H9 (cell line): ENCODE measurements at regions not wholly inside any gene's neighbourhood (a gene's known extent, or its start where the extent isn't known, plus 50 kb on each side); places are given as distances from the start of the nearest gene placed in this dataset.

Experiments used
- DNase-seq: peaks from one replicate; pipeline ENCODE4 v3.0.0-alpha.2; 2017
- H2AFZ ChIP-seq: one replicate; pipeline ENCODE4 v1.6.1; 2013; ENCODE audit warnings: mild to moderate bottlenecking, low read length, control low read depth, moderate library complexity
- H2AK5ac ChIP-seq: 2 replicates; pipeline ENCODE4 v1.6.1; 2013; ENCODE audit warnings: low read length, control low read depth, mixed read lengths; ENCODE audit not compliant: insufficient read length
- H2BK120ac ChIP-seq: one replicate; pipeline ENCODE4 v1.6.1; 2013; ENCODE audit warnings: low read depth, mild to moderate bottlenecking, low read length, control low read depth, inconsistent platforms; ENCODE audit not compliant: poor library complexity, severe bottlenecking
- H2BK12ac ChIP-seq: 2 replicates; pipeline ENCODE4 v1.6.1; 2013; ENCODE audit warnings: low read length, control low read depth, mixed read lengths, low read depth; ENCODE audit not compliant: insufficient read length
- H2BK15ac ChIP-seq: 2 replicates; pipeline ENCODE4 v1.6.1; 2013; ENCODE audit warnings: low read depth, low read length, control low read depth
- H2BK20ac ChIP-seq: one replicate; pipeline ENCODE4 v1.6.1; 2013; ENCODE audit warnings: low read depth, mild to moderate bottlenecking, low read length, control low read depth, inconsistent platforms; ENCODE audit not compliant: poor library complexity, severe bottlenecking
- H2BK5ac ChIP-seq: 2 replicates; pipeline ENCODE4 v1.6.1; 2013; ENCODE audit warnings: low read length, control low read depth, mixed read lengths; ENCODE audit not compliant: insufficient read length
- H3K14ac ChIP-seq: 2 replicates; pipeline ENCODE4 v1.6.1; 2013; ENCODE audit warnings: low read length, control low read depth; ENCODE audit not compliant: insufficient read depth
- H3K18ac ChIP-seq: 2 replicates; pipeline ENCODE4 v1.6.1; 2013; ENCODE audit warnings: low read depth, mild to moderate bottlenecking, mixed read lengths, low read length, control low read depth; ENCODE audit not compliant: insufficient read length
- H3K23ac ChIP-seq: 2 replicates; pipeline ENCODE4 v1.6.1; 2013; ENCODE audit warnings: low read length, control low read depth, mixed read lengths, low read depth; ENCODE audit not compliant: insufficient read length
- H3K23me2 ChIP-seq: 2 replicates; pipeline ENCODE4 v1.6.1; 2013; ENCODE audit warnings: low read depth, mild to moderate bottlenecking, mixed read lengths, low read length, control low read depth; ENCODE audit not compliant: insufficient read length, poor library complexity, severe bottlenecking
- H3K27ac ChIP-seq: 2 replicates; pipeline ENCODE4 v1.5.1; 2013; ENCODE audit warnings: low read length, control low read depth, mixed read lengths, low read depth; ENCODE audit not compliant: insufficient read length
- H3K27me3 ChIP-seq: 2 replicates; pipeline ENCODE4 v1.6.1; 2013; ENCODE audit warnings: low read length, control low read depth, inconsistent platforms; ENCODE audit not compliant: insufficient read depth
- H3K4ac ChIP-seq: 2 replicates; pipeline ENCODE4 v1.6.1; 2013; ENCODE audit warnings: low read depth, mild to moderate bottlenecking, control low read depth, inconsistent platforms, low read length, moderate library complexity
- H3K4me1 ChIP-seq: 2 replicates; pipeline ENCODE4 v1.6.1; 2013; ENCODE audit warnings: low read length, control low read depth, inconsistent platforms; ENCODE audit not compliant: insufficient read depth
- H3K4me2 ChIP-seq: 2 replicates; pipeline ENCODE4 v1.6.1; 2013; ENCODE audit warnings: low read length, control low read depth, mixed read lengths; ENCODE audit not compliant: insufficient read length, insufficient read depth
- H3K56ac ChIP-seq: 2 replicates; pipeline ENCODE4 v1.6.1; 2013; ENCODE audit warnings: low read depth, mild to moderate bottlenecking, mixed read lengths, low read length, control low read depth; ENCODE audit not compliant: insufficient read length
- H3K79me1 ChIP-seq: 2 replicates; pipeline ENCODE4 v1.6.1; 2013; ENCODE audit warnings: low read depth, mild to moderate bottlenecking, moderate library complexity, low read length, control low read depth, inconsistent platforms; ENCODE audit not compliant: insufficient read depth, poor library complexity, severe bottlenecking
- H3K79me2 ChIP-seq: 2 replicates; pipeline ENCODE4 v1.6.1; 2013; ENCODE audit warnings: low read length, control low read depth, inconsistent platforms; ENCODE audit not compliant: insufficient read depth
- H3K9ac ChIP-seq: 2 replicates; pipeline ENCODE4 v1.6.1; 2013; ENCODE audit warnings: low read length, control low read depth, mixed read lengths; ENCODE audit not compliant: insufficient read length; ENCODE audit errors: extremely low read depth
- H3K9me3 ChIP-seq: one replicate; pipeline ENCODE4 v1.6.1; 2013; ENCODE audit warnings: low read depth, low read length, inconsistent platforms; ENCODE audit not compliant: control insufficient read depth
- H3T11ph ChIP-seq: one replicate; pipeline ENCODE4 v1.6.1; 2013; ENCODE audit warnings: mild to moderate bottlenecking, low read length, control low read depth, inconsistent platforms
- H4K20me1 ChIP-seq: one replicate; pipeline ENCODE4 v1.6.1; 2013; ENCODE audit not compliant: control insufficient read depth, insufficient read length, insufficient read depth
- H4K5ac ChIP-seq: 2 replicates; pipeline ENCODE4 v1.6.1; 2013; ENCODE audit warnings: low read depth, mild to moderate bottlenecking, mixed read lengths, low read length, control low read depth; ENCODE audit not compliant: insufficient read length
- H4K8ac ChIP-seq: replicated peaks from 2 replicates; pipeline ENCODE4 v1.6.1; 2013; ENCODE audit warnings: low read length, control low read depth, mixed read lengths, low read depth; ENCODE audit not compliant: insufficient read length
- H4K91ac ChIP-seq: 2 replicates; pipeline ENCODE4 v1.6.1; 2013; ENCODE audit warnings: low read depth, mild to moderate bottlenecking, moderate library complexity, mixed read lengths, low read length, control low read depth; ENCODE audit not compliant: insufficient read length
- H3K27ac Mint-ChIP-seq, 3 experiments: 2 replicates in 2 of 3; 3 replicates in 1 of 3; pipeline ENCODE4 v1.8.0; 2020 to 2021; ENCODE audit warnings: mixed read lengths in 3 of 3, mild to moderate bottlenecking in 1 of 3, moderate library complexity in 1 of 3
- H3K27me3 Mint-ChIP-seq: 2 replicates; pipeline ENCODE4 v1.8.0; 2021; ENCODE audit warnings: low read depth, mild to moderate bottlenecking, moderate library complexity, mixed read lengths
- H3K36me3 Mint-ChIP-seq, 3 experiments: 2 replicates in 2 of 3; 3 replicates in 1 of 3; pipeline ENCODE4 v1.8.0; 2020 to 2021; ENCODE audit warnings: low read depth in 3 of 3, mixed read lengths in 3 of 3; ENCODE audit not compliant: insufficient read depth in 1 of 3
- H3K4me1 Mint-ChIP-seq, 2 experiments: 2 replicates each; pipeline ENCODE4 v1.8.0; 2020; ENCODE audit warnings: mixed read lengths in 2 of 2
- H3K4me3 Mint-ChIP-seq, 2 experiments: 2 replicates in 1 of 2; 3 replicates in 1 of 2; pipeline ENCODE4 v1.8.0; 2020 to 2021; ENCODE audit warnings: mild to moderate bottlenecking in 2 of 2, mixed read lengths in 2 of 2, moderate library complexity in 1 of 2
- H3K9me3 Mint-ChIP-seq, 2 experiments: 2 replicates in 1 of 2; 3 replicates in 1 of 2; pipeline ENCODE4 v1.8.0; 2020; ENCODE audit warnings: mild to moderate bottlenecking in 2 of 2, mixed read lengths in 2 of 2, moderate library complexity in 1 of 2
- CTCF ChIP-seq: fragments of 200-600 bp; sonication (generic); conservative IDR thresholded peaks from 3 replicates; pipeline ENCODE4 v1.8.0; 2021; ENCODE audit warnings: antibody characterized with exemption, mild to moderate bottlenecking
- WGBS: extraction: QIAGEN DNeasy Blood & Tissue Kit; methylation state at CpG from one replicate; pipeline ENCODE4 v1.1.7; 2013; ENCODE audit warnings: missing lambda C conversion rate, low lambda C conversion rate, mixed read lengths; ENCODE audit not compliant: insufficient read length; ENCODE audit errors: extremely low coverage; 5-methylcytosine and 5-hydroxymethylcytosine counted together

- Histone ChIP-seq H4K5ac (no peak overlapping the region), H2BK20ac (no peak overlapping the region), H3K4ac (no peak overlapping the region), H3K14ac (no peak overlapping the region), H2AFZ (no peak overlapping the region), H2AK5ac (no peak overlapping the region), H3K4me2 (no peak overlapping the region), H3K27me3 (no peaks in the 10 kb centered on the region), H3K4me1 (no peaks in the 10 kb centered on the region), H4K20me1 (no peaks in the 10 kb centered on the region), H3K23me2 (no peaks in the 10 kb centered on the region), H2BK5ac (no peak overlapping the region), H3K27ac (no peak overlapping the region), H3K9me3 (no peaks in the 10 kb centered on the region), H4K91ac (no peak overlapping the region), H2BK15ac (no peak overlapping the region), H3K23ac (no peak overlapping the region), H4K8ac (no peak overlapping the region), H3K9ac (no peak overlapping the region), H3K79me1 (no peaks in the 10 kb centered on the region), H3K56ac (no peak overlapping the region), H2BK120ac (no peak overlapping the region), H3K18ac (no peak overlapping the region), H3T11ph (no peak overlapping the region), H2BK12ac (no peak overlapping the region), H3K79me2 (no peaks in the 10 kb centered on the region)
- Mint-ChIP-seq H3K9me3 (no peaks in the 10 kb centered on the region; a peak in 1 of 5 replicates), H3K36me3 (no peaks in the 10 kb centered on the region), H3K4me3 (no peak overlapping the region), H3K27ac (no peak overlapping the region), H3K4me1 (peaks cover 10 to 15% of the 10 kb centered on the region in 2 experiments), H3K27me3 (no peaks in the 10 kb centered on the region)
- TF ChIP-seq CTCF, result no peak
- no CpG with 5 or more reads among the region's 10 CpGs for WGBS
- no peak for DNase-seq
These were observed 871.6 kb upstream of the GJE1 start for GRCh38 chr6:141261016-141261671.
